SH-SY5Y (cell line): ENCODE measurements at regions not wholly inside any gene's neighbourhood (a gene's known extent, or its start where the extent isn't known, plus 50 kb on each side); places are given as distances from the start of the nearest gene placed in this dataset.

Experiments used
- GATA2 ChIP-seq: IDR thresholded peaks from 2 replicates; pipeline ENCODE4 v1.6.1; 2011; ENCODE audit warnings: mild to moderate bottlenecking, low read depth, low read length
- GATA3 ChIP-seq: IDR thresholded peaks from 2 replicates; pipeline ENCODE4 v1.6.1; 2011; ENCODE audit warnings: low read depth, mild to moderate bottlenecking, low read length, moderate library complexity

GRCh38 chr17:12341328-12341727, 320.7 kb downstream of the MAP2K4 start:
- TF ChIP-seq GATA3: no peak
- TF ChIP-seq GATA2: no peak
